Stimulated activated CD8-positive, alpha-beta memory T cell treated with anti-CD3 and anti-CD28 coated beads, Interleukin-2, amount 100 ng/mL, for 1 hour (primary cell): ENCODE measurements at regions not wholly inside any gene's neighbourhood (a gene's known extent, or its start where the extent isn't known, plus 50 kb on each side); places are given as distances from the start of the nearest gene placed in this dataset.
"Not testable (repeated sequence)": the region's sequence is repeated elsewhere in the genome, so short reads cannot be mapped to it uniquely, and the experiment has no call there.

Experiments used
- DNase-seq, 2 donors: peaks; one replicate each; pipeline ENCODE4 v3.0.0-alpha.2; 2020; ENCODE audit warnings: low read depth in 2 of 2

DNA sequence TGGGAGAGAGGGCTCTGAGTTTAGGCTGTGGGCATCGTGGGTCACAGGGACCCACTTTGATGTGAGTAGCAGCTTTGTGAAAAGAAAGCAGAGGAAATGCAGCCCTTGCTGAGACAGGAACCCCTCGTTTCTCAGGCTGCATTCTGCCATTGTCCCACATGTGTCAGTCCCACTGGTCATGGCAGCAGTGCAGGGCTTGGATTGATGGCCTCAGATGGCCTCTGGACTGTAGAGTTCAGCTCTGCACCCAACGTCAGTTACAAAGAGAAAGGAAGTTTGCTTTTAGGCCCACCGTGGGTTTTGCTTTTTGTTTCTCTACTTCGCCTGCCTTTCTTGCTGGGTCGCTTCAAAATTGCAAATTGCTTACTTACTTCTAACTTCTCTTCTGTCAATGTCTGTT is 248.3 kb upstream of the KLF3 start:
- no peak for DNase-seq

DNA sequence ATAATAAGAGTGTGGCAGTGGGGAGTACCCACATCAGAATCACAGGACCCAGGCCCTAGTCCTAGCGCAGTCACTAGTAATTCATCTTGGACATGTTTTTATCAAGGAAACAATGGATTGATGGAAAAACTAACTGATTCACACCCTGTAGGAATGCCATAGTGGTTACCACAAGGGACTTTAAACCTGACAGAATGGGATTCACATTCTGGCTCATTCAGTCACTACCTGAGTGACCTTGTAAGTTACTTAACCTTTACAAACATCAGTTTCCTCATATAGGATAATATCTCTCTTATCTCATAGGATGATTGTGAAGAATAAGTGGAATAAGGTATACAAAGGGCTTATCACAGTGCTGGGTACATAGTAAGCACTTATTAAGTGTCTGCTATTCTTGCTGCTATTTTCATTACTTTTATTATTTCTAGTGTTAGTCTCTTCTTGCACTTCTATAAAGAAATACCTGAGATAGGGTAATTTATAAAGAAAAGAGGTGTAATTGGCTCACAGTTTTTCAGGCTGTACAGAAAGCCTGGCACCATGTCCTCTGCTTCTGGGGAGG is 247.5 kb upstream of the KLF3 start:
- no peak for DNase-seq

DNA sequence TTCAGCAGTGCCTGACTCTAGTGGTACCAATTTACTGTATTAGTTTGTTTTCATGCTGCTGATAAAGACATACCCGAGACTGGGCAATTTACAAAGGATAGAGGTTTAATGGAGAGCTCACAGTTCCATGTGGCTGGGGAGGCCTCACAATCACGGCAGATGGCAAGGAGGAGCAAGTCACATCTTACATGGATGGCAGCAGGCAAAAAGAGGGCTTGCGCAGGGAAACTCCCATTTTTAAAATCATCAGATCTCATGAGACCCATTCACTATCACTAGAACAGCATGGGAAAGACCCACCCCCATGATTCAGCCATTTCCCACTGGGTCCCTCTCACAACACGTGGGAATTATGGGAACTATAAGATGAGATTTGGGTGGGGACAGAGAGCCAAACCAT is 243.7 kb upstream of the KLF3 start:
- DNase-seq, result not testable (repeated sequence)

DNA sequence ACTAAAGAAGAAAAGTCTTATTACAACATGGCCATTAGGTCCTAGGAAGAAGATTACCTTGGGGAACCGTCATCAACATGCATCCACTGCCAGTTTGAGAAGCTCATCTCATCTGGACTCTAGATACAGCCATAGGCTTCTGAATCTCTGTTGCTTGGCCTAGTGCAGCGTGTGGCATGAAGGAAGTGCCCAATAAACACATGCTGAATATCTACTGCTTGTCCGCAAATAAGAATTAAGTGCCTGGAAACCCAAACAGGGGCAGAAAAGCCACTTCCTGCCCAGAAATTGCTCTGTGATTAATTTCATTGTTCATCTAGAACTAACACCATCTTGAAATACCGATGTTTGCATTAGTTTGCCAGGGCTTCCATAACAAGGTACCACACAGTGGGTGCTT is 241.1 kb upstream of the KLF3 start:
- DNase-seq, result no peak

DNA sequence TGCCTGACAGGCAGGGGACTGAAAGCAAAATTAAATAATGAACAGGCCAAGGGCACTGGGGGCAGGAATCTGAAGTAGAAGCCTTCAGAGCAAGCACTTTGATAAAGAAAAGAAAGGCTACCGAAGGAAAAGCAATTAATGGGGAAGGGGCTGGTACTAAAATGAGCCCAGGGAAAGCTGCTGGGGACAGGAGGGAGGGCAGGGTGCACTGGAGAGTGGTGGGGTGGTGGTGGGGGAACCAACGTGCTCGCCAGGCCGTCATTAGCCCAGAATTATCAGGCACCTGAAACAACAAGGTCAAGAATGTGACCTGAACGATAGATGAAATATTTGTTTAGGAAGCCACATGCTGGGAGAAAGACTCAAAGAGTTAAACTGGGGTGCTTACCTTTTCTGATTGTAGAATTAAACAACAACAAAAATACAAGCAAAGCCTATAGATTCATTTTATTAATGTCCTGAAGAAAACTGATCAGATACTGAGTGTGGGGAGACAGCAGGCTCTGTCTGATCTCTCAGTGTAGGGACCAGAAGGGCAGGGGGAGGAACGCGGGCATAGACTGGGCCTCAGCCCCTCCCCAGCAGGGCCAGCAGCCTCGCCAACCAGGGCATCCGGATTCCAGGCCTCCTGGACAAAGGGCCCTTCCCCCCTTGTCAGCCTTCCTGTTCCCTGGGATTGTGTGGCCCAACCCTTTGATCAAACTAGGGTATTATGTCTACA is 239.7 kb upstream of the KLF3 start:
- DNase-seq, result no peak

DNA sequence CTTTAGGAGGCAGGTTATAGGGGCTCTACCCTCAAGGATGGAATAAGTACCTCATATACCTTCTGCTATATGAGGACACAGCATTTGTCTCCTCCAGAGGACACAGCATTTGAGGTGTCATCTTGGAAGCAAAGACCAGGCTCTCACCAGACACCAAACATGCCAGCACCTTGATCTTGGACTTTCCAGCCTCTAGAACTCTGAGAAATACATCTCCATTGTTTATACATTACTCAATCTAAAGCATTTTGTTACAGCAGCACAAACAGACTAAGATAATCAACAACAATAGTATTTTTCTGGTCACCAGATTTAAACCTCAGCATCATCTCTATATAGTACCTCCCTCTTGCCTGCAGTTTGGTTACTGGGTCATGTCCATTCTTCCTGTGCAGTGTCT is 237.5 kb upstream of the KLF3 start:
- DNase-seq, result no peak

DNA sequence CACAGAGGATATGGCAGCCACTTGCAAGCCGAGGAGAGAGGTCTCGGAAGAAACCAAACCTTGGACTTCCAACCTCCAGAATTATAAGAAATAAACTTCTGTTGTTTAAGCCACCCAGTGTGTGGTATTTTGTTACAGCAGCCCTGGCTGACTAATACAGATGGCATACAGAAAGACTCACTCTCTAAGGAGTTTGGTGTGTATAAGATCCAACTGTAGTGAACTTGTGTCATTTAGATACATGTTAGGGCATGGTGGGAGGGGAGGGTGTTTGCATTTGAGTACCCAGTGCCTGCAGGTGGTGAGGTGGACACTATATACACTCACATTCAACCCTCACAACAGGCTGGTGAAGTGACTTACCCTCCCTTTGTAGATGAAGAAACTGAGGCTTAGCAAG is 233.2 kb upstream of the KLF3 start:
- DNase-seq, result no peak

DNA sequence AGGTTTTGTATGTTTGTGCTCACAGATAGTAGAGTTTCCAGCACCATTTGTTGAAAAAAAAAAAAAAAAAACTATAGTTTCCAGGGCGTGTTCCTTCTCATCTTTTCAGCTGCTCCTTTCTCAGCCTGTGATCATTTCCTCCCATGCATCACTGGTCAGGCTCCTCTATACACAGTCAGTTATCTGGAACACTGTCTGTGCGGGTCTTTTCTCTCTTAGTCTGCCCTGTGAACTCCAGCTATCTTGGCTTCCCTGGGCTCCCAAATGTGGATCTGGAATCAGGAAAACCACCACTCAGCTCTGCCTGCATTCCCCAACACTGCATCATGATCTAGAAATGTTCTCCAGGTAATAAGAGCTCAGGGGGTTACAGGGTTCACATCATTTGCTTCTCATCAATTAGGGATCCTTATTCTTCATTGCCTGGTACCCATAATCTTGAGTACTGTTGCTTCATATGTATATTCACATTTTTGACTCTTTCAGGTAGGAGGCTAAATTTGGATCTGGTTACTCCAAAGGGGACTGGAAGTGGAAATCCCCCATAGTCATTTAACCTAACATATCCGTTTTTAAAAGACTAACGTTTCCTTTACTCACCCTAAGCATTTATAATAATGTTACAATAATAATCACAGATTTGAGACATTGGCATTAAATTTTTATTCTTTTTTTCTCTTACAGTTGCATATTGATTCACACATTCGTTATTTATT is 221.8 kb upstream of the KLF3 start:
- no peak for DNase-seq

DNA sequence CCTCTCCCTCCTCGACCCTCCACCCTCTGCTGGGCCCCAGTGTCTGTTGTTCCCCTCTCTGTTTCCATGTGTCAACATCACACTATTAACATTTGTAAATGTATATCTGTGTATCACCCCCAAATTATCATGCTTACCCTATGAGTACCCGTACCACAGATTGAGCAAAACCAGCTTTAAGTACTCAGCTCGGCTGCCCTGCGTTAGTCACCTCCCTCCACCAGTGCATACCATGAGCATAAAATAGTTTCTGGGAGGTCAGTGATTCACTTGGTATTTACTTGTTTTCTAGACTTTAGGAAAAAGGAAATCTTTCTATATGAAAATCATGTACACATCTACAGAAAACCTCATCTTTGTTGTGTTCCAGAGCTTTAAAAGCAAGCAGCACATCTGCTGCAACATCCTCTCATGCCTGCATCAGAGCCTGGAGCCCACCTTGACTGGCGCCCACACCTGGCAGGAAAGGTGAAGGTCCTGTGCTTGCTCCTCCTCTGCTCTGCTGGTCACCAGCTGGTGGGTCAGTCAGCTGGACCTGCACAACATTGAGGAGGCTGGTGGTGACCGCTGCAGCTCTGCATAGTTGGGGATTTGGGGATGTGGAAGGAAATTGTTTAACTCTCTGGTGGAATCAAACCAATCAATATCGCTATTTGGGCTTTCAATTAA is 214.4 kb upstream of the KLF3 start:
- no peak for DNase-seq

DNA sequence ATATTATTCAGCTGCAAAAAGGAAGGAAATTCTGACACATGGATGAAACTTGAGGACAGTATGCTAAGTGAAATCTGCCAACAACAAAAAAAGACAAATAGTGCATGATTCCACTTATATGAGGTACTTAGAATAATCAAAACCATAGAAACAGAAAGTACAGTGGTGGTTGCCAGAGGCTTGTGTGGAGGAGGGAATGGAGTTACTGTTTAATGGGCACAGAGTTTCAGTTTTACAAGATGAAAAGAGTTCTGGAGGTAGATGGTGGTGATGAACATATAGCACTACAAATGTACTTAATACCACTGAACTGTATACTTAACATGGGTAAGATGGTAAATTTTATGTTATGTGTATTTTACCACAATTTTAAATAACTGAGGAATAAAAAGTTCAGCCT is 212.0 kb upstream of the KLF3 start:
- no peak for DNase-seq

DNA sequence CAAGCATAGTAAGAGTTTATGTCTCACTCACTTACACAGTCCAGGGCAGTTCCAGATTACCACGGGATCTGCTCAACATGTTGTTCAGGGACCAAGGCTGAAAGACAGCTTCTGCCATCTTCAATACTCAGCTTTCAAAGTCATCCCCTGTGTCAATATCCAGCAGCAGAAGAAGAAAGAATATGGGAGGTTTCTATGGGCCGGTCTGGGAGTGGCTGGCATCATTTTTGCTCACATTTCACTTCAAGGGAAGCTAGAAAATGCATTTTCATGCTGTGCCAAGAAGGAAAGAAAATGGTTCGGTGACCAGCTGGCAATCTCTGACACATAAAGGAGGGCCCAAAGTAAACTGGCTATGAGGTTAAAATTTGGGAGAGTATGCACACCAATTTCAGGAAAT is 211.5 kb upstream of the KLF3 start:
- DNase-seq, result no peak

DNA sequence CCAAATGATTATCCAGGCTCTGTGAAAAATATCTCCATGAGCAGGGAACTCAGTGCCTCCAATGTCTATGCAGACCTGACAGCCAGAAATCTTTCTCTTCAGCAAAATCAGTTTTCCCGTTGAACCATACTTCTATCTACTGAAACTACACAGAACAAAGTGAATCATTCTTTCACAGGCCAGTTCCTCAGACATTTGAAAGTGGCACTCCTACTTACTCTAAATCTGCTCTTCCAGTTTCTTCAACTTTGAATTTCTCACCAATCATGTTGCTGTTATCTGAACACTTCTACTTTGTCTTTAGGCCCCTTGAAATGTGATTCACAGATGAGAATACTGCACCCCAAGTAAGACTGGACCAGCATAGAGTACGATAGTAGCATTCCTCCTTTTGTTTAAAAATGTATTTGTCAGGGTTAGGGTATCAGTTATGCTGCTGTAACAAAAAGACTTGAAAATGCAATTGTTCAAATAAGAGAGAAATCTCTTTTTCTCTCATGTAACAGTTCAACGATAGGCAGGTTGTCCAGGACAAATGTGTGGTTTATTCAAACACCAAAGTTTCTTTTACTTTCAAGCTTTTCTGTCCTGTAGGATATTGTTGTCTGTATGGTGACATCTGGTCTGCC is 210.6 kb upstream of the KLF3 start:
- DNase-seq, result no peak

DNA sequence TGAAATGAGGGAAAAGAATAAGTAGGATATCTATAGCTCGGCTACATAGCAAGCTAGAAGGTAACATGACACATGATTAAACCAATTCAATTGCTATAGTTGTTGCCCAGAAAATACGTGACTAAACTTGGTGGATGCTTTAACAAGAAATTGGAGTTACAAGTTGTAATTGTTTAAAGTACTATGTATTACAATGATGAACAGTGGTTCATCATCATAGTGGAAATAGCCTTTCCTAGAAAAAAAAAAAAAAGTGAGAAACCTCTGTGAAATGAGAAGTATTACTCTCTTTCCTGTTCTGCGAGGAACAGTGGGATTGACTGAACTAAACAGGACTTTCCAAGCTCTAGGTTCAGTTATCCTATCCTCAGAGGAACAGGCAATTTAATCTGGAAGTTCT is 209.7 kb upstream of the KLF3 start:
- no peak for DNase-seq

DNA sequence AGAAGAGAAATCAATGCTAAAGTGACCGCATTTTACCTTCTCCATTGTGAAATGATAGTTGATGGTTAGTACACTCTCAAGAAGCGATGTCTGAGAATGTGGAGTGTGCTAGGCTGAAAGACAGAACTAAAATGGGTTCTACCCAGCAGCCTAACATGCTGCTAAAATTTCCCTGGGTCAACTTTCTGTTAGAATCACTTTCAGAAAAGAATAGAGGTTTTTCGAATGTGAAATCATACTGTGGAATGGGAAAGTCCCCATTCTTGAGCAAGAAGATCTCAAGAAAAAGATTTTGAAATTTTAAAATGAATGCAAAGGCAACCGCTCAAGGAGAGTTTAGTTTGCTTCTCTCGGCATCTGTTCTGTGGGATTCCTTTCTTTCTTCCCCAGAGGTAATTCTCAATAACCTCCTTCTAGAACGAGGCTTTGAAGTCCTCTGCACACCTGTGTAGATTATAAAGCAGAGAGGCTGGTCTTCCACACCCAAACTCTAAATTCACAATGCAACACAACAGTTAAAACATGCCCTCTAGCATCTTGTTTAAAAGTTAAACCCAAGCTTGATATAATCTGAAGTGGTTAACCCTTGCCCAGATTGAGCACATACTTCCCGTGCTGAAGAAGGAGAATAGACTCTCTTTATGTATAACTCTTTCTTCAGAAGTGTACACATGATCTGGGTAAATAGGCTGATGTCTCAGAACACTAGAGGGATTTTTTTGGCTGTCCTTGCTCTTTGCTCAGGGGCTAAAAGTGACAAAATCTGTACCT is 208.7 kb upstream of the KLF3 start:
- DNase-seq, result no peak

DNA sequence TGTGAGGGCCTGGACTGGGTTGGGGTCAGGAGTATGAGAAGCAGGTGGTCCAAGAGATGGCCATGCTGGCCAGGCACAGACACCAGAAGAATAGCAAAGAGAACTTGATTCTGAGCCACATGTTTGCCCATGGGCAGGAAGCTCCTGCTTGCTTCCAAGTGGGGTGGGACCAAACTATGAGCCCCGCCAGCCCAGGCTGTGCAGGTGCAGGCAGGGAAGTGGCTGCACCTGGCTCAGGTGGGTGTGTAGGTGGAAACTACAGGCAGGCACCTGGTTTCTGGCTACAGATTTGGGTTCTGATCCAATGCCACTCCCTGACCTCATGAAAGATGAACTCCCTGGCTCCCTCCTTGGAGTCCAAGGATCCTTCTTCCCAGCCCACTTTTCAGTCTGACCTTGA is 207.9 kb upstream of the KLF3 start:
- no peak for DNase-seq

DNA sequence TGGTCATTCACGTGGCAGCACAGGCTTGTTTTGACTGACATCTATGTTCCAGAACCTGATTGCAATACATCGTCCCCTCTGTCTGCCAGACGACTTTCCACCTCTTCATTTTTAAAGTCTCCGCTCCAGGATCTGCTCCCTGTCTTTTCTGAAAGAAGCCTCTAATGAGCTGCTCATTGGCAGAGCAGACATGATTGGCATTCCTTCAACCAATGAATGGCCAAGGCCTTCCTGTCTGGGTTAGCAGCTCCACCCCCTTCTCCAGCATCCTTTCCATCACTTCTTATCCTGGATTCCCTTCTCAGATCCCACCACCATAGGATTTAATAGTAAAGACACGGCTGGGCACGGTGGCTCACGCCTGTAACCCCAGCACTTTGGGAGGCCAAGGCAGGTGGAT is 202.7 kb upstream of the KLF3 start:
- no peak for DNase-seq

DNA sequence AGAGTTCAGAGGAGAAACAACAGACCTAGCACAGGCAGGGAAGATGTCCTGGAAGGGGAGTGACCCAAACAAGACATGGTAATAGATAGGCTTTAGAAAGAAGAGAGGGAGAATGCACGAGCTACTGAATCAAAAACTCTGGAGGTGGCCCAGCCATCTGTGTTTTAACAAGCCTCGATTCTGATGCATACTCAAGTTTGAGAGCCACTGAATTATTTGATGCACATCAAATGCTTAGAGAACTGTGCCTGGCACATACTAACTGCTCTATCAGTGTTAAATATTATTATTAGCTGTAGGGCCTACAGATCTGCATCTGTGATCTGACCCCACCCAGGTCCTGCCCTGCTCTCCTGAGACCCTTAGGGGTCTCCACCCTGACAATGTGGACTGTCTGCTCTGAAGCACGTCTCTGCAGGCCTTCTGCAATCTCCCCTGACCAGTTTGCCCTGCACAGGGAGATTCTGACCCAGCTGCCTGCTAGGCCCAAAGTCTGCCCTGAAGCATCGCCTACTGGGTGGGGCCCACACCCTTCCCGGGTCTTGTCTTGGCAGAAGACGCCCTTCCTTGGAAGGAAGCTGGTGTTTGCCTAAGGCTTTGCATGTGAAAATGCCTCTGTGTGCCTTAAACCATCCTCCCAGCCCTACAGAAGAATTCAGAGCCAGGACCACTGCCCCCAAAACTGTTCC is 201.5 kb upstream of the KLF3 start:
- DNase-seq, result no peak

DNA sequence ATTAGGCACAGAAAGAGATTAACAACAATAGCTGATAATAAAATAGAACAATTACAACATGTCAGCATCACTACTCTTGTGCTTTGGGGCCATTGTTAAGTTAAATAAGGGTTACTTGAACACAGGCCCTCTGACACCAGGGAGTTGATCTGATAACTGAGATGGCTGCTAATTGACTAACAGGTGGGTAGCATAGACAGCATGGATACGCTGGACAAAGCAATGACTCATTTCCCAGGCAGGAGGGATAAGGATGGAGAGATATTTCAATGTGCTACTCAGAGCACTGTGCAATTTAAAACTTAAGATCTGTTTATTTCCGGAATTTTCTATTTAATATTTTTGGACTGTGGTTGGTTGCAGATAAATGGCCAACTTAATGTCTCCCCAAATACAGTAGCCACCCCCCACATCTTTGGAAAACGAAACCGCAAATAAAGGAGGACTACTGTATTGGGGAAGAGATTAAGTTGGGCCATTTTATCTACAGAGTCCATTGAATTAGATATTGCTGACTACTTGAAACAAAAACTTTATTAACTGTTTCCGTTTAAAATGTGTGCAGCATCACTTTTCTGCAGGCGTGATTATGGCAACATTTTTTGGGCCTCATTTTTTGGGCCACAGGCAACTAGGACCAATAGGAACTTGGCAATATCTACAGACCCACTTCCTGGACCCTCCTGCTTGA is 200.6 kb upstream of the KLF3 start:
- no peak for DNase-seq

DNA sequence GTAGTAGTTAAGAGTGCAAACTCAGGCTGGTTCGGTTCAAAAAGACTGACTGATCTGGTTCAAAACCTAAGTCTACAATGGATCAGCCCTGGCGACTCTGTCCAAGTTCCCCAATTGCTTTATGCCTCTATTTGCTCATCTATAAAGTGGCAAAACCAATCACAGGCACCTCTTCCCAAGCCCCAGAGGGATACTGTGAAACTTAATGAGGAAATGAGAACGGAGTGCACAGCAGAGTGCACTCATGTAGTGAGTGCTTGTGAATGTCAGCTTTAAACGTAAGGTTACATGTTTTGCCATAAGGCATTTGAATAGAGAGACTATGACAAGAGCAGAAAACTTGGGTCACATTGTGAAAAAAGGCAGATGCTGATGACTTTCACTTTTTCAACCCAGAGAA is 199.7 kb upstream of the KLF3 start:
- no peak for DNase-seq

DNA sequence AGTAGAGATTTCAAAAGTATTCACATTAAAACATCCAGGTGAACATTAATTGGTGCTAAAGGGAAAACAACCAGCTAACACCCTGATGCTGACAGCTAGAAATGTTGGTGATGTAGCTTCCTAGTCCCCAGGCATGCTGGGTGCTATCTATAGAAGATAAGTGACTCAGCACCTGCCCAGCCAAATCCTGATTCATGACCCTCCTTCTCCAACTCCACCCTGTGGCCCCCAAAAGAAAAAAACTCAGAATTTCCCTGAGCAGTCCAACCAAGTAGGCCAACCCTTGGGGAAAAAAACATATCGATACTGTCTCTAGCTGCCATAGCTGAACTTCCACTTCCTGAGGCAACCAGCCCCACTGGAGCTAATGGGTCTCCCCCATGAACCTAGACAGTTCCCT is 197.6 kb upstream of the KLF3 start:
- no peak for DNase-seq
